Activated gamma-delta T cell treated with anti-CD3 and anti-CD28 coated beads, Interleukin-2, amount 50 U/mL, for 16 hours (primary cell): ENCODE measurements at regions not wholly inside any gene's neighbourhood (a gene's known extent, or its start where the extent isn't known, plus 50 kb on each side); places are given as distances from the start of the nearest gene placed in this dataset.
"Not testable (repeated sequence)": the region's sequence is repeated elsewhere in the genome, so short reads cannot be mapped to it uniquely, and the experiment has no call there.

Experiments
- DNase-seq: peaks from one replicate; pipeline ENCODE4 v3.0.0-alpha.2; 2020; ENCODE audit warnings: low read depth

GRCh38 chr2:172287605-172288315 lies 139.6 kb upstream of the ITGA6 start:
- DNase-seq, result no peak

- DNase-seq, result peak; percentile 5
Measured at GRCh38 chr2:172288603-172289002, 138.8 kb upstream of the ITGA6 start.

- DNase-seq, result no peak
Measured at GRCh38 chr2:172293952-172294351, 133.4 kb upstream of the ITGA6 start.

GRCh38 chr2:172294983-172295382 lies 132.4 kb upstream of the ITGA6 start:
- DNase-seq, result no peak

GRCh38 chr2:172295677-172296076 lies 131.7 kb upstream of the ITGA6 start:
- DNase-seq, result no peak

GRCh38 chr2:172296267-172297046 lies 130.9 kb upstream of the ITGA6 start:
- DNase-seq, result no peak

- DNase-seq, result no peak
Measured at GRCh38 chr2:172297531-172297930, 129.9 kb upstream of the ITGA6 start.

GRCh38 chr2:172297950-172298349 lies 129.4 kb upstream of the ITGA6 start:
- DNase-seq, result no peak

- no peak for DNase-seq
Measured at GRCh38 chr2:172299741-172300140, 127.6 kb upstream of the ITGA6 start.

GRCh38 chr2:172300851-172301250 lies 126.5 kb upstream of the ITGA6 start:
- DNase-seq, result no peak

- no peak for DNase-seq
Measured at GRCh38 chr2:172305066-172305465, 122.3 kb upstream of the ITGA6 start.

GRCh38 chr2:172307800-172308199 lies 119.6 kb upstream of the ITGA6 start:
- DNase-seq, result no peak

- no peak for DNase-seq
Measured at GRCh38 chr2:172308253-172308935, 119.0 kb upstream of the ITGA6 start.

- DNase-seq, result no peak
Measured at GRCh38 chr2:172311921-172312345, 115.5 kb upstream of the ITGA6 start.

- DNase-seq, result no peak
Measured at GRCh38 chr2:172313715-172314341, 113.6 kb upstream of the ITGA6 start.

- DNase-seq, result not testable (repeated sequence)
Measured at GRCh38 chr2:172315070-172315469, 112.3 kb upstream of the ITGA6 start.

- no peak for DNase-seq
Measured at GRCh38 chr2:172322049-172322448, 105.3 kb upstream of the ITGA6 start.

GRCh38 chr2:172323256-172323655 lies 104.1 kb upstream of the ITGA6 start:
- no peak for DNase-seq

GRCh38 chr2:172323861-172324597 lies 103.4 kb upstream of the ITGA6 start:
- DNase-seq, result no peak

GRCh38 chr2:172326211-172326509 lies 101.2 kb upstream of the ITGA6 start:
- DNase-seq, result no peak

GRCh38 chr2:172328103-172328841 lies 99.1 kb upstream of the ITGA6 start:
- no peak for DNase-seq
